HepG2 (cell line): ENCODE measurements at regions not wholly inside any gene's neighbourhood (a gene's known extent, or its start where the extent isn't known, plus 50 kb on each side); places are given as distances from the start of the nearest gene placed in this dataset.

Source experiments
- ATF7 ChIP-seq, 2 experiments: fragments of 450-650 bp in 1 of 2; sonication (generic) in 1 of 2; formaldehyde crosslinking in 1 of 2; IDR thresholded peaks; 2 replicates each; pipeline versions ENCODE4 v1.4.0 to v1.6.1; 2016 to 2020; ENCODE audit warnings: antibody characterized with exemption in 1 of 2, mild to moderate bottlenecking in 1 of 2, missing genetic modification reagents in 1 of 2
- FIP1L1 ChIP-seq: fragments of 200-400 bp; formaldehyde crosslinking; IDR thresholded peaks from 2 replicates; pipeline ENCODE4 v1.6.1; 2018; ENCODE audit warnings: low read depth, mild to moderate bottlenecking, low read length, moderate library complexity, borderline replicate concordance; ENCODE audit not compliant: insufficient read depth
- FOXP1 ChIP-seq, 2 experiments: fragments of 450-650 bp in 1 of 2; IDR thresholded peaks; 2 replicates each; pipeline ENCODE4 v1.6.1; 2017 to 2018; ENCODE audit warnings: antibody characterized with exemption in 1 of 2
- HOXA3 ChIP-seq: sonication (generic); formaldehyde crosslinking; IDR thresholded peaks from 2 replicates; pipeline ENCODE4 v1.5.0; 2020; ENCODE audit warnings: missing genetic modification reagents
- MED1 ChIP-seq: sonication (generic); formaldehyde crosslinking; IDR thresholded peaks from 2 replicates; pipeline ENCODE4 v1.4.0; 2020; ENCODE audit warnings: missing genetic modification reagents
- MZF1 ChIP-seq: sonication (generic); formaldehyde crosslinking; IDR thresholded peaks from 2 replicates; pipeline ENCODE4 v1.8.1; 2023; ENCODE audit warnings: mild to moderate bottlenecking, missing genetic modification reagents, borderline replicate concordance
- PHF21A ChIP-seq: sonication (generic); formaldehyde crosslinking; IDR thresholded peaks from 2 replicates; pipeline ENCODE4 v1.5.0; 2020; ENCODE audit warnings: mild to moderate bottlenecking, missing genetic modification reagents
- RFXAP ChIP-seq: sonication (generic); formaldehyde crosslinking; IDR thresholded peaks from 2 replicates; pipeline ENCODE4 v1.4.0; 2020; ENCODE audit warnings: missing genetic modification reagents, borderline replicate concordance
- SOX6 ChIP-seq, 2 experiments: fragments of 450-650 bp in 1 of 2; sonication (generic) in 1 of 2; formaldehyde crosslinking in 1 of 2; IDR thresholded peaks; 2 replicates each; pipeline versions ENCODE4 v1.4.0 to v1.6.1; 2017 to 2020; ENCODE audit warnings: antibody characterized with exemption in 1 of 2, mild to moderate bottlenecking in 1 of 2, missing genetic modification reagents in 1 of 2
- SP1 ChIP-seq, 2 experiments: fragments of 450-650 bp in 1 of 2; sonication (generic) in 1 of 2; formaldehyde crosslinking in 1 of 2; IDR thresholded peaks; 2 replicates each; pipeline versions ENCODE4 v1.4.0 to v1.6.1; 2016 to 2020; ENCODE audit warnings: missing genetic modification reagents in 1 of 2
- TBP ChIP-seq: sonication (generic); formaldehyde crosslinking; IDR thresholded peaks from 2 replicates; pipeline ENCODE4 v1.5.0; 2020; ENCODE audit warnings: missing genetic modification reagents
- ZMYM2 ChIP-seq: sonication (generic); formaldehyde crosslinking; IDR thresholded peaks from 2 replicates; pipeline ENCODE4 v1.8.0; 2022; ENCODE audit warnings: mild to moderate bottlenecking, missing genetic modification reagents
- ZNF160 ChIP-seq: sonication (generic); formaldehyde crosslinking; IDR thresholded peaks from 2 replicates; pipeline ENCODE4 v1.8.0; 2022; ENCODE audit warnings: mild to moderate bottlenecking, inconsistent platforms, missing genetic modification reagents
- ZNF225 ChIP-seq: sonication (generic); formaldehyde crosslinking; IDR thresholded peaks from 2 replicates; pipeline ENCODE4 v1.4.0; 2020; ENCODE audit warnings: mild to moderate bottlenecking, missing genetic modification reagents
- ZNF24 ChIP-seq: fragments of 450-650 bp; IDR thresholded peaks from 2 replicates; pipeline ENCODE4 v1.6.1; 2017; ENCODE audit warnings: antibody characterized with exemption, mild to moderate bottlenecking
- ZNF34 ChIP-seq: sonication (generic); formaldehyde crosslinking; IDR thresholded peaks from 2 replicates; pipeline ENCODE4 v1.4.0; 2020; ENCODE audit warnings: mild to moderate bottlenecking, missing genetic modification reagents, borderline replicate concordance
- ZNF549 ChIP-seq: sonication (generic); formaldehyde crosslinking; IDR thresholded peaks from 2 replicates; pipeline ENCODE4 v1.5.0; 2020; ENCODE audit warnings: missing genetic modification reagents
- ZNF746 ChIP-seq: sonication (generic); formaldehyde crosslinking; IDR thresholded peaks from 2 replicates; pipeline ENCODE4 v1.8.0; 2022; ENCODE audit warnings: mild to moderate bottlenecking, missing genetic modification reagents
- ZNF747 ChIP-seq: sonication (generic); formaldehyde crosslinking; IDR thresholded peaks from 2 replicates; pipeline ENCODE4 v1.8.1; 2023; ENCODE audit warnings: missing genetic modification reagents, mild to moderate bottlenecking, borderline replicate concordance
- ZNF878 ChIP-seq: sonication (generic); formaldehyde crosslinking; IDR thresholded peaks from 2 replicates; pipeline ENCODE4 v1.8.1; 2023; ENCODE audit warnings: mild to moderate bottlenecking, missing genetic modification reagents, moderate library complexity
- TF ChIP-seq, protein P1 (sequence below), 2 experiments: sonication (generic) in 1 of 2; formaldehyde crosslinking in 1 of 2; IDR thresholded peaks; 2 replicates each; pipeline versions ENCODE4 v1.5.1 to v1.6.1; 2011 to 2020; ENCODE audit warnings: borderline replicate concordance in 1 of 2, low read depth in 1 of 2, low read length in 1 of 2, mild to moderate bottlenecking in 1 of 2, missing genetic modification reagents in 1 of 2, moderate library complexity in 1 of 2
- TF ChIP-seq, protein P2 (sequence below): sonication (generic); formaldehyde crosslinking; IDR thresholded peaks from 2 replicates; pipeline ENCODE4 v1.5.0; 2020; ENCODE audit warnings: missing genetic modification reagents
- TF ChIP-seq, protein P3 (sequence below), 2 experiments: fragments of 450-650 bp in 1 of 2; sonication (generic) in 1 of 2; formaldehyde crosslinking; IDR thresholded peaks; 2 replicates each; pipeline versions ENCODE4 v1.5.0 to v1.8.0; 2020 to 2022; ENCODE audit warnings: mild to moderate bottlenecking in 1 of 2, missing genetic modification reagents in 1 of 2

DNA sequence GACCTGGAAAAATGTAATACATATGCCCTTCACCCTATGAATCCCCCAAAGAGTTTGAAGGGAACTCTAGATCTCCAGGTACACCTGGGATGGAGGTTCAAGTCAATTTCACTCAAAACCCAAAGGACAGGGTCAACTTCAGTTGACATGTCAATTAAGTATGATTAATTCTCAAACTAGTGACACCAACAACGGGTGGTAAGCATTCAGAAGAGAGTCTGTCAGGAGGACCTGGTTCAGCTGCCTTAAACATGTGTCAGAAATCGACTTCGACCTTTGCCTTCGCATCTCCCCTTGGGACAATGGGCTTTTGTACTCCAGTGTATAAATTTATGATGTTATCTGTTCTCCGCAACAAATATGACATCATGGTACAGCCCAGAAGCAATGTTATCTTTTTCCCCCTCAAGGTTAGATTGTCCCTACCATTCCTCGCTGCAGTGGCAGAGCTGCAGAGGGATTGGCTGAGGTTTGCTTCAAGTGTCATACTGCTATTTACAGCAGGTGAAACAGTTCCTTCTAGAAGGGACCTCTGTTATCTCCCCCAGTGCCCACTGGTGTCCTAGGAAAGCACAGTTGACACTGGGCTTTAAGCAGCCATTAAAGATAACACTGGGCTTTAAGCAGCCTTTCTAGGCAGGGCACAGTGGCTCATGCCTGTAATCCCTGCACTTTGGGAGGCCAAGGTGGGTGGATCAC lies 94.7 kb upstream of the SNX9 start (continued):
- no peak for TF ChIP-seq ZNF34 (CRISPR knock-in tag)
- TF ChIP-seq ZNF746 (CRISPR knock-in tag), result peak; percentile 32; the same call in 1 of the 2 replicates
- TF ChIP-seq ZNF747 (CRISPR knock-in tag), result peak; percentile 78; the same call in 1 of the 2 replicates
- TF ChIP-seq, protein P1, sequence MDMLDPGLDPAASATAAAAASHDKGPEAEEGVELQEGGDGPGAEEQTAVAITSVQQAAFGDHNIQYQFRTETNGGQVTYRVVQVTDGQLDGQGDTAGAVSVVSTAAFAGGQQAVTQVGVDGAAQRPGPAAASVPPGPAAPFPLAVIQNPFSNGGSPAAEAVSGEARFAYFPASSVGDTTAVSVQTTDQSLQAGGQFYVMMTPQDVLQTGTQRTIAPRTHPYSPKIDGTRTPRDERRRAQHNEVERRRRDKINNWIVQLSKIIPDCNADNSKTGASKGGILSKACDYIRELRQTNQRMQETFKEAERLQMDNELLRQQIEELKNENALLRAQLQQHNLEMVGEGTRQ (IDR thresholded peaks at IDR 0.05; ENCODE audit: low read depth, low read length), result no peak
- TF ChIP-seq, protein P1 (CRISPR knock-in tag; IDR thresholded peaks at IDR 0.05; ENCODE audit: borderline replicate concordance), result no peak
- TF ChIP-seq FOXP1 (IDR thresholded peaks at IDR 0.05), result peak; percentile 83
- TF ChIP-seq FOXP1 (CRISPR knock-in tag; IDR thresholded peaks at IDR 0.05), result peak; percentile 85
- peak; percentile 86 for TF ChIP-seq MED1 (CRISPR knock-in tag)
- TF ChIP-seq TBP, result no peak
- peak; percentile 93 for TF ChIP-seq HOXA3
- no peak; the same call in 1 of the 2 replicates for TF ChIP-seq ZNF225 (CRISPR knock-in tag)
- TF ChIP-seq SP1 (IDR thresholded peaks at IDR 0.05), result no peak
- no peak for TF ChIP-seq SP1 (CRISPR knock-in tag; IDR thresholded peaks at IDR 0.05)
- no peak for TF ChIP-seq ZNF24
- TF ChIP-seq, protein P2, sequence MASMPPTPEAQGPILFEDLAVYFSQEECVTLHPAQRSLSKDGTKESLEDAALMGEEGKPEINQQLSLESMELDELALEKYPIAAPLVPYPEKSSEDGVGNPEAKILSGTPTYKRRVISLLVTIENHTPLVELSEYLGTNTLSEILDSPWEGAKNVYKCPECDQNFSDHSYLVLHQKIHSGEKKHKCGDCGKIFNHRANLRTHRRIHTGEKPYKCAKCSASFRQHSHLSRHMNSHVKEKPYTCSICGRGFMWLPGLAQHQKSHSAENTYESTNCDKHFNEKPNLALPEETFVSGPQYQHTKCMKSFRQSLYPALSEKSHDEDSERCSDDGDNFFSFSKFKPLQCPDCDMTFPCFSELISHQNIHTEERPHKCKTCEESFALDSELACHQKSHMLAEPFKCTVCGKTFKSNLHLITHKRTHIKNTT, result no peak
- TF ChIP-seq, protein P3, sequence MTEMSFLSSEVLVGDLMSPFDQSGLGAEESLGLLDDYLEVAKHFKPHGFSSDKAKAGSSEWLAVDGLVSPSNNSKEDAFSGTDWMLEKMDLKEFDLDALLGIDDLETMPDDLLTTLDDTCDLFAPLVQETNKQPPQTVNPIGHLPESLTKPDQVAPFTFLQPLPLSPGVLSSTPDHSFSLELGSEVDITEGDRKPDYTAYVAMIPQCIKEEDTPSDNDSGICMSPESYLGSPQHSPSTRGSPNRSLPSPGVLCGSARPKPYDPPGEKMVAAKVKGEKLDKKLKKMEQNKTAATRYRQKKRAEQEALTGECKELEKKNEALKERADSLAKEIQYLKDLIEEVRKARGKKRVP (CRISPR knock-in tag; IDR thresholded peaks at IDR 0.05), result peak in 1 of 2 experiments; percentile 77; a peak in 2 of 4 replicates
- TF ChIP-seq MZF1 (CRISPR knock-in tag), result no peak
- peak; percentile 51 for TF ChIP-seq PHF21A (CRISPR knock-in tag)
- TF ChIP-seq ZNF160 (CRISPR knock-in tag), result no peak
- TF ChIP-seq FIP1L1, result no peak
- no peak for TF ChIP-seq RFXAP
- peak; percentile 84; the same call in 1 of the 2 replicates for TF ChIP-seq ZMYM2 (CRISPR knock-in tag)
- peak; percentile 98 for TF ChIP-seq ATF7 (IDR thresholded peaks at IDR 0.05)
- peak; percentile 95 for TF ChIP-seq ATF7 (CRISPR knock-in tag; IDR thresholded peaks at IDR 0.05)
- TF ChIP-seq SOX6 (IDR thresholded peaks at IDR 0.05), result no peak
- peak; percentile 99 for TF ChIP-seq SOX6 (CRISPR knock-in tag; IDR thresholded peaks at IDR 0.05)
- peak; percentile 99 for TF ChIP-seq ZNF549 (CRISPR knock-in tag)
- peak; percentile 91; the same call in 1 of the 2 replicates for TF ChIP-seq ZNF878 (CRISPR knock-in tag)
